ENCODE measurements at regions not wholly inside any gene's neighbourhood (a gene's known extent, or its start where the extent isn't known, plus 50 kb on each side); places are given as distances from the start of the nearest gene placed in this dataset.

DNA sequence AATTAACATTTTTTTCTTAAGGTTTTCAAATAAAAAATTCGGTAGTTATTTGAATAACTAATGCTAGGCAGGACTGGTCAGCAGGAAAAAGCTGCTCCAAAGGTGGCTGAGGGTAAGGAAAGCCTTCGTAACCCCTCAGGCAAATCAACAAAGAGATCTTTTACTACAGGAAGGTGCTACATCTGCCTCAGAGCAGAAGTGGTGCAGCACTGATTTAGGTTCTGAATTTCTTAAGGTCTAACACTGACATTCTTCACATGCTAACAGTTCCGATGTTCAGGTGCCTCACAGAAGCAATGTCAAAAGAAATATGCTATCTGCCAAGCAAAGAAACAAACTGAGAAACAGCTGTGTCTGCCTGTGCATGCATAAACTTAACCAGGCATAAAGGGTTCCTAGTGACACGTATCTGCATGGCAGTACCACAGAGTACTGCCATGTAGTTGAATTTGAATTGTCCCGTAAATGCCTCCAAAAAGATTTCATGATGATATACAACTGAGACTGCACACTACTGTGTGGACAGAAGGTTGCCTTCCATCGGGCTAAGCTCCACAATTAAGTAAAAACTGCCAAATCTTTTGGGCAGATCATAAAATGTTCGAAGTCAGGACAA is 275.0 kb upstream of the NSMCE3 start:
- TF ChIP-seq POLR2A (IDR thresholded peaks at IDR 0.05) (no peak), EP300 (IDR thresholded peaks at IDR 0.05; ENCODE audit: low read depth) (no peak), POLR2AphosphoS5 (IDR thresholded peaks at IDR 0.05) (no peak)
- TF ChIP-seq, protein P1, sequence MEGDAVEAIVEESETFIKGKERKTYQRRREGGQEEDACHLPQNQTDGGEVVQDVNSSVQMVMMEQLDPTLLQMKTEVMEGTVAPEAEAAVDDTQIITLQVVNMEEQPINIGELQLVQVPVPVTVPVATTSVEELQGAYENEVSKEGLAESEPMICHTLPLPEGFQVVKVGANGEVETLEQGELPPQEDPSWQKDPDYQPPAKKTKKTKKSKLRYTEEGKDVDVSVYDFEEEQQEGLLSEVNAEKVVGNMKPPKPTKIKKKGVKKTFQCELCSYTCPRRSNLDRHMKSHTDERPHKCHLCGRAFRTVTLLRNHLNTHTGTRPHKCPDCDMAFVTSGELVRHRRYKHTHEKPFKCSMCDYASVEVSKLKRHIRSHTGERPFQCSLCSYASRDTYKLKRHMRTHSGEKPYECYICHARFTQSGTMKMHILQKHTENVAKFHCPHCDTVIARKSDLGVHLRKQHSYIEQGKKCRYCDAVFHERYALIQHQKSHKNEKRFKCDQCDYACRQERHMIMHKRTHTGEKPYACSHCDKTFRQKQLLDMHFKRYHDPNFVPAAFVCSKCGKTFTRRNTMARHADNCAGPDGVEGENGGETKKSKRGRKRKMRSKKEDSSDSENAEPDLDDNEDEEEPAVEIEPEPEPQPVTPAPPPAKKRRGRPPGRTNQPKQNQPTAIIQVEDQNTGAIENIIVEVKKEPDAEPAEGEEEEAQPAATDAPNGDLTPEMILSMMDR (IDR thresholded peaks at IDR 0.05): no peak
